Astrocyte of the cerebellum (primary cell): ENCODE measurements at regions not wholly inside any gene's neighbourhood (a gene's known extent, or its start where the extent isn't known, plus 50 kb on each side); places are given as distances from the start of the nearest gene placed in this dataset.
"Not testable (repeated sequence)": the region's sequence is repeated elsewhere in the genome, so short reads cannot be mapped to it uniquely, and the experiment has no call there.

Experiments used
- DNase-seq: peaks from one replicate; pipeline ENCODE4 v3.0.0-alpha.2; 2011; ENCODE audit warnings: low read depth
- H3K4me3 ChIP-seq: 2 replicates; pipeline ENCODE4 v1.5.1; 2011; ENCODE audit warnings: mild to moderate bottlenecking, low read depth, low read length, moderate library complexity
- CTCF ChIP-seq: IDR thresholded peaks from 2 replicates; pipeline ENCODE4 v1.5.1; 2012; ENCODE audit warnings: low read length, low read depth, moderate library complexity, mild to moderate bottlenecking; ENCODE audit errors: missing control alignments
- in situ Hi-C: cut with HindIII; loops from 2 replicates; pipeline ENCODE4 v1.10.0; 2017; ENCODE audit warnings: low sequenced_read_pairs

- in situ Hi-C loops: no loop called here
- no peak for TF ChIP-seq CTCF
- no peak overlapping the region for H3K4me3 ChIP-seq
- peak; percentile 5 for DNase-seq
Measured at GRCh38 chr3:118128886-118129285, 905.8 kb downstream of the IGSF11 start.

GRCh38 chr3:118137778-118138177 lies 896.9 kb downstream of the IGSF11 start:
- in situ Hi-C loops: no loop called here
- no peak for TF ChIP-seq CTCF
- DNase-seq: no peak
- H3K4me3 ChIP-seq: no peak overlapping the region

GRCh38 chr3:118144919-118145318 lies 889.7 kb downstream of the IGSF11 start:
- TF ChIP-seq CTCF: no peak
- DNase-seq: no peak
- in situ Hi-C loops: no loop called here
- H3K4me3 ChIP-seq: no peak overlapping the region

- no peak for DNase-seq
- no peak overlapping the region for H3K4me3 ChIP-seq
- TF ChIP-seq CTCF: no peak
- in situ Hi-C loops: no loop called here
Measured at GRCh38 chr3:118146658-118147375, 887.8 kb downstream of the IGSF11 start.

GRCh38 chr3:118151164-118151563 lies 883.5 kb downstream of the IGSF11 start:
- no peak for DNase-seq
- TF ChIP-seq CTCF: no peak
- in situ Hi-C loops: no loop called here
- no peak overlapping the region for H3K4me3 ChIP-seq

GRCh38 chr3:118162627-118163588 lies 871.7 kb downstream of the IGSF11 start:
- H3K4me3 ChIP-seq, in situ Hi-C loops, DNase-seq: not testable (repeated sequence)

GRCh38 chr3:118165413-118165812 lies 869.2 kb downstream of the IGSF11 start:
- no peak overlapping the region for H3K4me3 ChIP-seq
- no peak for DNase-seq
- no peak for TF ChIP-seq CTCF
- in situ Hi-C loops: no loop called here
